ENCODE measurements at regions not wholly inside any gene's neighbourhood (a gene's known extent, or its start where the extent isn't known, plus 50 kb on each side); places are given as distances from the start of the nearest gene placed in this dataset.
"Not testable (repeated sequence)": the region's sequence is repeated elsewhere in the genome, so short reads cannot be mapped to it uniquely, and the experiment has no call there.

DNA sequence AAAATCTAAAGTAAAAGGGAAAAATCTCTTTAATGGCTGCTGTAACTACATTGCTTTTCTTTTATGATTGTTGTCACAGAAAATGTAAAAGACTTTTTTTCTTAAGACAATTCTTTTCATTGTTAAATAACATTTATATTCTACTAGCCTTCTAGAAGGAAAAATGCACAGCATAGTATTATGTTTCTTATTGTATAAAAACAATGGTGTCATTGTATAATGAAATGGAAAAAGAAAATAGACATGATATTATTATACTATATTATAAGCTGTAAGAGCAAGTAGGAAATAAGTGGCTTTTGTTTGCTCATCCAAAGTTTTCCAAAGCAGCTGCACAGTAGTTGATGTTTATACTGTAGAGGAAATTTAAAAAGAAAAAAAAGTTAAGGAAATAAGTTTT lies 1021.7 kb downstream of the EFNA5 start:
- Histone ChIP-seq H3K9me3 (ENCODE audit: control insufficient read depth in 2 of 2, low read length in 2 of 2) (no peaks in the 10 kb centered on the region), H3K27me3 (ENCODE audit: control insufficient read depth in 2 of 2, insufficient read depth in 2 of 2, low read length in 2 of 2) (no peaks in the 10 kb centered on the region), H3K36me3 (ENCODE audit: control insufficient read depth in 2 of 2, insufficient read depth in 2 of 2, low read length in 2 of 2) (no peaks in the 10 kb centered on the region), H3K27ac (ENCODE audit: low read depth in 2 of 2, low read length in 2 of 2) (no peak overlapping the region), H3K9ac (ENCODE audit: low read depth in 1 of 2, low read length in 2 of 2) (no peak overlapping the region), H3K4me1 (ENCODE audit: control insufficient read depth in 2 of 2, insufficient read depth in 2 of 2, low read length in 2 of 2) (no peaks in the 10 kb centered on the region), H3K4me3 (ENCODE audit: low read length in 2 of 2) (no peak overlapping the region)

DNA sequence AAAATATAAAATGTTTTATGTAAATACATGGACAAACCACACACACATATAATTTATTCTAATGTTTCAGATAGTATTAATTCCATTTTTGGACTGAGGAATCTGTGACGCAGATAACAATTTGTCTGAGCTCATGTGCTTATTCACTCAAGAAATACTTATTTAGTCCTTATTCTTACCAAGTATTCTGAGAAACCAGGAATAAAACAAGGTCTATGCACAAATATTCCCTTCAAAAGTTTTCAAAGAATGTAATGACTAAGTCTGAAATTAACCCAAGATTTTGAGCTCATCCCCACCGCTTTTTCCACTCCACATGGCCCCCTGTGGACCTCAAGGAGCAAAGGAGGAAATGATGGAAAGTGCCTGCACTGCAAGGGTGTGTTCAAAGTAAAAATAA lies 1022.3 kb downstream of the EFNA5 start:
- no peaks in the 10 kb centered on the region for H3K36me3 ChIP-seq (ENCODE audit: control insufficient read depth in 2 of 2, insufficient read depth in 2 of 2, low read length in 2 of 2)
- H3K27ac ChIP-seq (ENCODE audit: low read depth in 2 of 2, low read length in 2 of 2): no peak overlapping the region
- H3K9me3 ChIP-seq (ENCODE audit: control insufficient read depth in 2 of 2, low read length in 2 of 2): no peaks in the 10 kb centered on the region
- H3K9ac ChIP-seq (ENCODE audit: low read depth in 1 of 2, low read length in 2 of 2): no peak overlapping the region
- no peaks in the 10 kb centered on the region for H3K27me3 ChIP-seq (ENCODE audit: control insufficient read depth in 2 of 2, insufficient read depth in 2 of 2, low read length in 2 of 2)
- H3K4me3 ChIP-seq (ENCODE audit: low read length in 2 of 2): no peak overlapping the region
- no peaks in the 10 kb centered on the region for H3K4me1 ChIP-seq (ENCODE audit: control insufficient read depth in 2 of 2, insufficient read depth in 2 of 2, low read length in 2 of 2)

GRCh38 chr5:106646106-106646505 lies 1024.6 kb downstream of the EFNA5 start:
- Histone ChIP-seq H3K36me3 (ENCODE audit: control insufficient read depth in 2 of 2, insufficient read depth in 2 of 2, low read length in 2 of 2) (no peaks in the 10 kb centered on the region), H3K9ac (ENCODE audit: low read depth in 1 of 2, low read length in 2 of 2) (no peak overlapping the region), H3K27ac (ENCODE audit: low read depth in 2 of 2, low read length in 2 of 2) (no peak overlapping the region), H3K9me3 (ENCODE audit: control insufficient read depth in 2 of 2, low read length in 2 of 2) (no peaks in the 10 kb centered on the region), H3K4me3 (ENCODE audit: low read length in 2 of 2) (no peak overlapping the region), H3K27me3 (ENCODE audit: control insufficient read depth in 2 of 2, insufficient read depth in 2 of 2, low read length in 2 of 2) (no peaks in the 10 kb centered on the region), H3K4me1 (ENCODE audit: control insufficient read depth in 2 of 2, insufficient read depth in 2 of 2, low read length in 2 of 2) (no peaks in the 10 kb centered on the region)

- H3K36me3 ChIP-seq (ENCODE audit: control insufficient read depth in 2 of 2, insufficient read depth in 2 of 2, low read length in 2 of 2): no peaks in the 10 kb centered on the region
- H3K27me3 ChIP-seq (ENCODE audit: control insufficient read depth in 2 of 2, insufficient read depth in 2 of 2, low read length in 2 of 2): no peaks in the 10 kb centered on the region
- H3K27ac ChIP-seq (ENCODE audit: low read depth in 2 of 2, low read length in 2 of 2): no peak overlapping the region
- H3K9me3 ChIP-seq (ENCODE audit: control insufficient read depth in 2 of 2, low read length in 2 of 2): no peaks in the 10 kb centered on the region
- H3K4me3 ChIP-seq (ENCODE audit: low read length in 2 of 2): no peak overlapping the region
- H3K9ac ChIP-seq (ENCODE audit: low read depth in 1 of 2, low read length in 2 of 2): no peak overlapping the region
- H3K4me1 ChIP-seq (ENCODE audit: control insufficient read depth in 2 of 2, insufficient read depth in 2 of 2, low read length in 2 of 2): no peaks in the 10 kb centered on the region
Measured at GRCh38 chr5:106640511-106640910, 1030.2 kb downstream of the EFNA5 start.

- H3K4me3 ChIP-seq (ENCODE audit: low read length in 2 of 2): no peak overlapping the region
- H3K9ac ChIP-seq (ENCODE audit: low read depth in 1 of 2, low read length in 2 of 2): no peak overlapping the region
- no peaks in the 10 kb centered on the region for H3K9me3 ChIP-seq (ENCODE audit: control insufficient read depth in 2 of 2, low read length in 2 of 2)
- H3K4me1 ChIP-seq (ENCODE audit: control insufficient read depth in 2 of 2, insufficient read depth in 2 of 2, low read length in 2 of 2): no peaks in the 10 kb centered on the region
- H3K27me3 ChIP-seq (ENCODE audit: control insufficient read depth in 2 of 2, insufficient read depth in 2 of 2, low read length in 2 of 2): no peaks in the 10 kb centered on the region
- no peak overlapping the region for H3K27ac ChIP-seq (ENCODE audit: low read depth in 2 of 2, low read length in 2 of 2)
- no peaks in the 10 kb centered on the region for H3K36me3 ChIP-seq (ENCODE audit: control insufficient read depth in 2 of 2, insufficient read depth in 2 of 2, low read length in 2 of 2)
Measured at GRCh38 chr5:106639488-106639887, 1031.2 kb downstream of the EFNA5 start.

DNA sequence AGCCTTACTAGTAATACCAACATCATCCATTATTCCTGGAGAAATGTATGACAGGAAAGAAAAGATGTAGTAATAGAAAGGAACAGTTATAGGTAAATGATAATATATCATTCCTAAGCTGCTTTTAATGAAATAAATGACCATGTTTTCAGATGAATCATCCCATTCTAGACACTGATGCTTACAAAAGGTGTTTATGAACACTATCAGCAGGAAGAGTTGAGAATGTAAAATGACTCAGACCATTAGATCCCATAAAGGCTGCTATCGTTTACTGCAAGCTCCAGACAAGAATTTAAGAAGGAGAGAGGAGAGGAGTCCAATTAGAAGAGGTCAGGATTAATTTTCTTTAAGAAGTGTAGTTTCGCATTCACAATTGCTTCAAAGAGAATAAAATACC lies 1033.5 kb downstream of the EFNA5 start:
- Histone ChIP-seq H3K9ac (ENCODE audit: low read depth in 1 of 2, low read length in 2 of 2) (no peak overlapping the region), H3K27ac (ENCODE audit: low read depth in 2 of 2, low read length in 2 of 2) (no peak overlapping the region), H3K4me3 (ENCODE audit: low read length in 2 of 2) (no peak overlapping the region), H3K4me1 (ENCODE audit: control insufficient read depth in 2 of 2, insufficient read depth in 2 of 2, low read length in 2 of 2) (no peaks in the 10 kb centered on the region), H3K27me3 (ENCODE audit: control insufficient read depth in 2 of 2, insufficient read depth in 2 of 2, low read length in 2 of 2) (no peaks in the 10 kb centered on the region), H3K9me3 (ENCODE audit: control insufficient read depth in 2 of 2, low read length in 2 of 2) (no peaks in the 10 kb centered on the region), H3K36me3 (ENCODE audit: control insufficient read depth in 2 of 2, insufficient read depth in 2 of 2, low read length in 2 of 2) (no peaks in the 10 kb centered on the region)

DNA sequence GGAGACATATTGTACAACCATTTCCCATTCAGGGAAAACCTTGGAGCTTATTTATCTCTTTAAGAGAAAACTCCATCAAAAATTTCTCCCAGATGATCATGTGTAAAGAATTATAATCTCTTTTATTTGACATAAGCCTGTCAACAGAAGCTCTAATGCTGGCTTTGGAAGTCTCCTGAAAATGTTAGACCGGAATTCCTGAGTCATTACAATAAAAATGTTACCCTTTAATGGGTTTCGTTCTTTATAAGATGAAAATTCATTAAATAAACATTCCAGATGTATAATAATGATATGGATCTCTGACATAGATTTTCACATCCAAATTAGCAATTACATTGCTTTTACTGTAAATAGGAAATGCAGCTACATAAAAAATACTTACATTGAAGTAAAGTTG lies 1036.4 kb downstream of the EFNA5 start:
- Histone ChIP-seq H3K9ac (ENCODE audit: low read depth in 1 of 2, low read length in 2 of 2) (no peak overlapping the region), H3K4me3 (ENCODE audit: low read length in 2 of 2) (no peak overlapping the region)

GRCh38 chr5:106633825-106634224 lies 1036.9 kb downstream of the EFNA5 start:
- H3K36me3 ChIP-seq (ENCODE audit: control insufficient read depth in 2 of 2, insufficient read depth in 2 of 2, low read length in 2 of 2): no peaks in the 10 kb centered on the region
- no peaks in the 10 kb centered on the region for H3K27me3 ChIP-seq (ENCODE audit: control insufficient read depth in 2 of 2, insufficient read depth in 2 of 2, low read length in 2 of 2)
- H3K4me1 ChIP-seq (ENCODE audit: control insufficient read depth in 2 of 2, insufficient read depth in 2 of 2, low read length in 2 of 2): no peaks in the 10 kb centered on the region
- no peak overlapping the region for H3K4me3 ChIP-seq (ENCODE audit: low read length in 2 of 2)
- H3K9ac ChIP-seq (ENCODE audit: low read depth in 1 of 2, low read length in 2 of 2): no peak overlapping the region
- H3K27ac ChIP-seq (ENCODE audit: low read depth in 2 of 2, low read length in 2 of 2): no peak overlapping the region
- H3K9me3 ChIP-seq (ENCODE audit: control insufficient read depth in 2 of 2, low read length in 2 of 2): no peaks in the 10 kb centered on the region

More for the DNA sequence above, 1036.4 kb downstream of the EFNA5 start:
- no peaks in the 10 kb centered on the region for H3K27me3 ChIP-seq (ENCODE audit: control insufficient read depth in 2 of 2, insufficient read depth in 2 of 2, low read length in 2 of 2)
- no peaks in the 10 kb centered on the region for H3K36me3 ChIP-seq (ENCODE audit: control insufficient read depth in 2 of 2, insufficient read depth in 2 of 2, low read length in 2 of 2)
- H3K9me3 ChIP-seq (ENCODE audit: control insufficient read depth in 2 of 2, low read length in 2 of 2): no peaks in the 10 kb centered on the region
- H3K27ac ChIP-seq (ENCODE audit: low read depth in 2 of 2, low read length in 2 of 2): no peak overlapping the region
- H3K4me1 ChIP-seq (ENCODE audit: control insufficient read depth in 2 of 2, insufficient read depth in 2 of 2, low read length in 2 of 2): no peaks in the 10 kb centered on the region

DNA sequence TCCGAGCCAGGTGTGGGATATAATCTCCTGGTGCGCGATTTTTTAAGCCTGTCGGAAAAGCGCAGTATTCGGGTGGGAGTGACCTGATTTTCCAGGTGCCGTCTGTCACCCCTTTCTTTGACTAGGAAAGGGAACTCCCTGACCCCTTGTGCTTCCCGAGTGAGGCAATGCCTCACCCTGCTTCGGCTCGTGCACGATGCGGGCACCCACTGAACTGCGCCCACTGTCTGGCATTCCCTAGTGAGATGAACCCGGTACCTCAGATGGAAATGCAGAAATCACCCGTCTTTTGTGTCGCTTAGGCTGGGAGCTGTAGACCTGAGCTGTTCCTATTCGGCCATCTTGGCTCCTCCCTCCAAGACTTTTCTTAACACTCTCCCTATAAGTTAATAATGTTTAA lies 1042.3 kb downstream of the EFNA5 start:
- H3K27me3 ChIP-seq (ENCODE audit: control insufficient read depth in 2 of 2, insufficient read depth in 2 of 2, low read length in 2 of 2); H3K9me3 ChIP-seq (ENCODE audit: control insufficient read depth in 2 of 2, low read length in 2 of 2); H3K4me1 ChIP-seq (ENCODE audit: control insufficient read depth in 2 of 2, insufficient read depth in 2 of 2, low read length in 2 of 2); H3K4me3 ChIP-seq (ENCODE audit: low read length in 2 of 2); H3K27ac ChIP-seq (ENCODE audit: low read depth in 2 of 2, low read length in 2 of 2); H3K9ac ChIP-seq (ENCODE audit: low read depth in 1 of 2, low read length in 2 of 2); H3K36me3 ChIP-seq (ENCODE audit: control insufficient read depth in 2 of 2, insufficient read depth in 2 of 2, low read length in 2 of 2): not testable (repeated sequence)

DNA sequence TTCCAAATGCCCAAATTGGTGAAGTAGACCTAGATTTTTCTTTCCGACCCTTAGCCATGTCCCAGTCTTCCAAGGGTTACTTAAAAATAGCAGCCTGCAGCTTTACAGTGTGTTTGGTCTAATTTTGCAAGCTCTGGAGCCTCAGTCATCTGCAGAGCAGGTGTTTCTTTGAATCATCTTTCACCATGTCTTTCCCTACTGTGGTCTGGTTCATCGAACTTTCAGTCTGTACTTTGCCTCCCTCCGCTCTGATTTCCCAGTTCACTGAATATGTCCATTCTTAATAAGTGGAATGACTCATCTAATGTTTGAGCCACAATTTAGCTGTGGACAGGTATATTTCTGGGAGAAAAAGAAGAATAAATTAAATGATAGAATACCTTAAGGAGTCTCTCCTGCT lies 1060.7 kb downstream of the EFNA5 start:
- Histone ChIP-seq H3K9ac (ENCODE audit: low read depth in 1 of 2, low read length in 2 of 2) (no peak overlapping the region), H3K4me3 (ENCODE audit: low read length in 2 of 2) (no peak overlapping the region), H3K4me1 (ENCODE audit: control insufficient read depth in 2 of 2, insufficient read depth in 2 of 2, low read length in 2 of 2) (no peaks in the 10 kb centered on the region), H3K9me3 (ENCODE audit: control insufficient read depth in 2 of 2, low read length in 2 of 2) (no peaks in the 10 kb centered on the region), H3K27me3 (ENCODE audit: control insufficient read depth in 2 of 2, insufficient read depth in 2 of 2, low read length in 2 of 2) (no peaks in the 10 kb centered on the region), H3K27ac (ENCODE audit: low read depth in 2 of 2, low read length in 2 of 2) (no peak overlapping the region), H3K36me3 (ENCODE audit: control insufficient read depth in 2 of 2, insufficient read depth in 2 of 2, low read length in 2 of 2) (no peaks in the 10 kb centered on the region)

GRCh38 chr5:106601620-106602019 lies 1069.1 kb downstream of the EFNA5 start:
- Histone ChIP-seq H3K36me3 (ENCODE audit: control insufficient read depth in 2 of 2, insufficient read depth in 2 of 2, low read length in 2 of 2) (no peaks in the 10 kb centered on the region), H3K9me3 (ENCODE audit: control insufficient read depth in 2 of 2, low read length in 2 of 2) (no peaks in the 10 kb centered on the region), H3K9ac (ENCODE audit: low read depth in 1 of 2, low read length in 2 of 2) (no peak overlapping the region), H3K4me3 (ENCODE audit: low read length in 2 of 2) (no peak overlapping the region), H3K27me3 (ENCODE audit: control insufficient read depth in 2 of 2, insufficient read depth in 2 of 2, low read length in 2 of 2) (no peaks in the 10 kb centered on the region), H3K27ac (ENCODE audit: low read depth in 2 of 2, low read length in 2 of 2) (no peak overlapping the region), H3K4me1 (ENCODE audit: control insufficient read depth in 2 of 2, insufficient read depth in 2 of 2, low read length in 2 of 2) (no peaks in the 10 kb centered on the region)
